IPS-18a (cell line): ENCODE measurements at regions not wholly inside any gene's neighbourhood (a gene's known extent, or its start where the extent isn't known, plus 50 kb on each side); places are given as distances from the start of the nearest gene placed in this dataset.

Experiments used
- H3K27ac ChIP-seq: one replicate; pipeline ENCODE4 v1.5.1; 2013; ENCODE audit warnings: low read length
- H3K27me3 ChIP-seq: one replicate; pipeline ENCODE4 v1.6.1; 2013; ENCODE audit warnings: mild to moderate bottlenecking, low read length; ENCODE audit not compliant: control insufficient read depth, insufficient read depth
- H3K36me3 ChIP-seq: one replicate; pipeline ENCODE4 v1.6.1; 2013; ENCODE audit warnings: low read depth, low read length; ENCODE audit not compliant: control insufficient read depth
- H3K4me1 ChIP-seq: one replicate; pipeline ENCODE4 v1.6.1; 2013; ENCODE audit warnings: low read depth, low read length; ENCODE audit not compliant: control insufficient read depth
- H3K4me3 ChIP-seq: one replicate; pipeline ENCODE4 v1.5.1; 2013; ENCODE audit warnings: low read length
- H3K9ac ChIP-seq: one replicate; pipeline ENCODE4 v1.6.1; 2013; ENCODE audit warnings: mild to moderate bottlenecking, low read length, moderate library complexity
- H3K9me3 ChIP-seq: one replicate; pipeline ENCODE4 v1.6.1; 2013; ENCODE audit warnings: low read depth, low read length; ENCODE audit not compliant: control insufficient read depth

DNA sequence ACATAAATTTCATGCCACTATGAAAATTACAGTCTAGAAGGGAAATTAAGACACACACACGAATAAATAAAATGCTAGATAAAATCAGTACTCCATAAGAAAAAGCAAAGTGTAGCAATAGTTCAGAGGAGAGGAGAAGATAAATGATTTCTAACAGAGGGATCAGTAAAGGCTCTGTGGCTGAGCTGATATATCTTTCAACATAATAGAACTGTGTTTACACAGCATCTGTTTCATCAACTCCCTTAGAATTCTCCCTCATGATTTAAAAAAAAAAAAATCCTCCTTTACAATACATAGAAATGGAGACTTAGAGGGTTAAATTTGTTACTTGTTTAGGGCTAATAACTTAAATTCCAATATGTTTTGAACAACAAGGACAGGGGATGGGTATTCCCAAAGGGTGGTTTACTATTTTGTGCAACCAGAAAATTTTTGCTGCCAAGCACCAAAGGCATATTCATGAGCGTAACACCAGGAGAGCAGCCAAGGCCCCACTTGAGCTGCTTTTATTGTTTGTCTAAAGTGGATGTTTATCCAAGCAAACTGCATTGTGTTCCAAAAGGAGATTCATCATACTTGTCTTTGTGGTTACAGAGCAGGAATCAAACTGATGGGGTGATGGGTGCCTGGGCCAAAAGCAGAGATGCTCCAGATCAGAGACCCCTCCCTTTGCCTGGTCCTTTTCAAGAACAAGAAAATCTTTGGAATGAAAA is 162.7 kb downstream of the BMP4 start:
- no peak overlapping the region for H3K4me3 ChIP-seq
- H3K36me3 ChIP-seq: no peaks in the 10 kb centered on the region
- no peaks in the 10 kb centered on the region for H3K4me1 ChIP-seq
- H3K9ac ChIP-seq: no peak overlapping the region
- H3K27me3 ChIP-seq: no peaks in the 10 kb centered on the region
- H3K27ac ChIP-seq: no peak overlapping the region
- no peaks in the 10 kb centered on the region for H3K9me3 ChIP-seq

DNA sequence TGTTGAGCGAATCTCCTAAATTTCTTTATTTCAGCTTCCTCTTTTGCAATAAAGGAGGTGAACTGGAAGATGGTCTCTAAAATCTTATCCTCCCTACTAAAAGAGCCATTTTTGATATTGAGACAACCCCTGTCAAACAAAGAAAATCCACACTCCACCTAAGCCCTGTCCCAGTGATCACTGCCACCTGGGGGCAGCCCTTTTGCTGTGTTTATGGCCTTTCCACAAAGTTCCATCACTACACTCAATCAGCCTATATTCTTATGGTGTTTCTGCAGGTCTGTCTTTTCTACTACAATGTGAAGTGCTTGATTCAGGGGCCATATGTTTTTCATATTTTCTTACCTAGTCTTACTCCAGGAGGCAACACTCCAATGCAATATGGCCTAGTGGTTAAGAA is 163.7 kb downstream of the BMP4 start:
- no peak overlapping the region for H3K4me3 ChIP-seq
- H3K27me3 ChIP-seq: no peaks in the 10 kb centered on the region
- H3K9ac ChIP-seq: no peak overlapping the region
- no peaks in the 10 kb centered on the region for H3K9me3 ChIP-seq
- no peaks in the 10 kb centered on the region for H3K36me3 ChIP-seq
- no peak overlapping the region for H3K27ac ChIP-seq
- H3K4me1 ChIP-seq: no peaks in the 10 kb centered on the region

DNA sequence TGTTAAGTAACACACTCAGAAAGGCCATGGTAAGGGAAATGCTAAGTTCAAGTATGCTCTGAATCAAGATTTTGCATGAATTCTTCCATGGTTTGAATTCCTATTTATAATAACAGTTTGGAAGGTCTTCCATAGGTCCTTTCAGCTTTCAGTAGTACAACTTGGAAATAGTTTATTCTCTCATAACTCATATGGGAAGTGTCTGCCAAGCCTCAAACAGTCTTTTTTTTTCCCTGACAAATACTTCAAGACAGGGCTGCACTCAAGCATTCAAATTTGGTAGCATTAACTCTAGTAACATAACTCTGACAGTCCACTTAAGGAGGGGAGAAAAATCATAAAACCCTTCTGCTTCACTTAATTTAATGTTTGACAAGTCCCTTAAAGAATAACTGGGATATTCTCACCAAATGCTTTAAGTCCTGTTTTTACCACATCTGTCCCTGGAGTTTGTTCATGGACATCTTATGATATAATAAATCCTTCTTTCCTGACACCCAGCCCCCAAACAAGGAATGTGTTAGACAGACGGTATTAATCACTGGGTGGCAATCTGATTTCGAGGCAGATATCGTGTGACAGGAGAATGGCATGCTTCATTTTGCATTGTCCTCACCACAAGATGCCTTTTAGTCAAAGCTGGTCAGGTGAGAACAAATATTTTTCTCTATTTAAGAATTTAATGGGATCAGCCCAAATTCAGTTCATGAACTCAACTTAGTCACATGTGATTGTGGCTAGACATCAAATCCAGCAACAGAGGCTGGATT is 165.7 kb downstream of the BMP4 start:
- Histone ChIP-seq H3K27me3 (no peaks in the 10 kb centered on the region), H3K9me3 (no peaks in the 10 kb centered on the region), H3K9ac (no peak overlapping the region), H3K36me3 (no peaks in the 10 kb centered on the region), H3K4me1 (no peaks in the 10 kb centered on the region), H3K4me3 (no peak overlapping the region), H3K27ac (no peak overlapping the region)

DNA sequence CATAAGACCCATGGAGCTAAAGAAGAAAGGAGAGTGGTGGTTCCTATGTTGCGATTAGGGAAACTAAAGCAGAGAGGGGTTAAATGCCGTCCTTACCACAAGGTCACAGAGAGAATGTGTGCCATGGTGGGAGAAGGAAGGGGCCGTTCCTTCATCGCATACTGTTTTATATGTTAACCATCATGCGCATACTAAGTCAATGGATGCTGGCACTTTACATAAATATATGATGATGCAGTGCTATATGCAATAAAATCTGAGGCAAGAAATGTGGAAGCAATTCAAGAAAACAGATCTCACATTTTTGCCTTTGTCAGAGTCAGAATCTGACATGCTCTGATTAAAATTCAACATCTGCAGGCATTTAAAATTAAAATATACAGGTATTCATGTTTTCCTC is 168.1 kb downstream of the BMP4 start:
- Histone ChIP-seq H3K36me3 (no peaks in the 10 kb centered on the region), H3K9me3 (no peaks in the 10 kb centered on the region), H3K9ac (no peak overlapping the region), H3K4me1 (no peaks in the 10 kb centered on the region), H3K4me3 (no peak overlapping the region), H3K27me3 (no peaks in the 10 kb centered on the region), H3K27ac (no peak overlapping the region)

DNA sequence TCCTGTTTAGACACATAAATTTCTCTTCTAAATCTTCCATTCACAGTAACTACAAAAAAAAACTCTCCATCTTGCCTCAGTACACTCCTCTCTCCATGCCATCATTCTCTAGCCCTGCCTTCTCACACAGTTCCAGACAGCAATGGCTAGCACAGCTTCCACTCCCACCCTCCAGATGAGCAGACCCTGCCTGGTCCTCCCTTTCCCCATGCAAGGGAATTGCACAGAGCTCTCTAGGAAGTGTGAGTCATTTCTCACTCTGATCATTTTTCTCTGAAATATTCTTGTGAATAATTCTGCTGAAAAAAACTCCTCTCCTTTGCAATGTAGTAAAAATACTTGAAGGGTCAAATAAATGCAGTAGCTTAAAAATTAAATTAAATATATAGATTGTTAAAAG is 170.6 kb downstream of the BMP4 start:
- no peak overlapping the region for H3K27ac ChIP-seq
- H3K9ac ChIP-seq: no peak overlapping the region
- no peaks in the 10 kb centered on the region for H3K9me3 ChIP-seq
- H3K27me3 ChIP-seq: no peaks in the 10 kb centered on the region
- no peaks in the 10 kb centered on the region for H3K4me1 ChIP-seq
- no peaks in the 10 kb centered on the region for H3K36me3 ChIP-seq
- H3K4me3 ChIP-seq: no peak overlapping the region

DNA sequence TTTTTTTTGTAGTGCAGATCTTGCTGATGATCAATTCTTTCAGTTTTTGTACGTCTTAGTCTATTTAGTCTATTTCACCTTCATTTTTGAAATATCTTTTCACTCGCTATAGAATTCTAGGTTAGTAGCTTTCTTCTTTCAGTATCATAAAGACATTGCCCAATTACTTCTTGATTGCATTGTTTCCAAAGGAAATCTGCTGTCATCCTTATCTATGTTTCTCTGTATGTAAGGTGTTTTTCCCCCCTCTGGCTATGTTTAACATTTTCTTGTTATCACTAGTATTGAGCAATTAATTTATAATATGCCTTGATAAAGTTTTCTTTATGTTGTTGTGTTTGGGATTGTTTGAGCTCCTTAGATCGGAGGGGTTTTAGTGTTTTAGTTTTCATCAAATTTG is 171.9 kb downstream of the BMP4 start:
- Histone ChIP-seq H3K9me3 (no peaks in the 10 kb centered on the region), H3K9ac (no peak overlapping the region), H3K4me3 (no peak overlapping the region), H3K27me3 (no peaks in the 10 kb centered on the region), H3K36me3 (no peaks in the 10 kb centered on the region), H3K4me1 (no peaks in the 10 kb centered on the region), H3K27ac (no peak overlapping the region)

DNA sequence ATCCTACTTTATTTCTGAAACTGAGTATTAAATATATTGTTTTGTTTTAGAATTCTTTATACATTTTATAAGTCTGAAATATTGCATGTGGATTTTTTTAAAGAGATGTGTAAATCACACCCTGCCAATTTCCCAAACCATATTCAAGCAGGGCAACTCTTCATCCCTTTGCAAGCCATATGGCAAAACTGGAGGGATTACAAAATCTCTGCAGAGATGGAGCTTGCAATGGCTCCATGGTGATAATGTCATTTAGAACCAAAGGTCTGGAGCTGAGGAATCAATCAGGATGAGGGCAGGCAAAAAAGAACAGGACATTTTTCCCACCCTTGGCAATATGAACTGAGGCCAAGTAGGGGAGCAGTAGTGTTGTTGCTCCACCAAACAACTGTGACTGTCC is 173.4 kb downstream of the BMP4 start:
- Histone ChIP-seq H3K9ac (no peak overlapping the region), H3K4me3 (no peak overlapping the region), H3K27me3 (no peaks in the 10 kb centered on the region), H3K4me1 (no peaks in the 10 kb centered on the region), H3K9me3 (no peaks in the 10 kb centered on the region), H3K27ac (no peak overlapping the region), H3K36me3 (no peaks in the 10 kb centered on the region)

DNA sequence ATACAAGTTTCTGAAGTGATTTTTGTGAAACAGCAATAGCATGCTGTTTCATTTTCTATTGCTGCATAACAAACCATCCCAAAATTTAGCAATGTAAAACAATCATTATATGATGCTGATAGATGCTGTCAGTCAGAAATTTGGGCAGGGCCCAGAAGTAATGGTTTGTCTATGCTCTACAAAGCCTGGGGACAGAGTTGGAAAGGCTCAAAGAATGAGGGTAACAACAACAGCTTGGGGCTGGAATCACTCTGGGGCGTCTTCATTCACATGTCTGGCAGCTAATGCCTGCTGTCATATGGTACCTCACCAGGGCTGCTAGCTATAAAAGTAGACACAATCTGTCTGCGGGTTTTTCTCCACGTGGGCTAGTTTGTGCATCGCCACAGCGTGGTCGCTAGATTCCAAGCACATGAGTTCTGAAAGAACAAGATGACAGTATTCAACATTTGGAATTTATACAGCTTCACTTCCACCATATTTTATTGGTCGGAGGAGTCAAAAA is 176.5 kb downstream of the BMP4 start:
- H3K9ac ChIP-seq: no peak overlapping the region
- H3K4me1 ChIP-seq: no peaks in the 10 kb centered on the region
- no peak overlapping the region for H3K27ac ChIP-seq
- no peak overlapping the region for H3K4me3 ChIP-seq
- no peaks in the 10 kb centered on the region for H3K27me3 ChIP-seq
- no peaks in the 10 kb centered on the region for H3K9me3 ChIP-seq
- H3K36me3 ChIP-seq: no peaks in the 10 kb centered on the region

DNA sequence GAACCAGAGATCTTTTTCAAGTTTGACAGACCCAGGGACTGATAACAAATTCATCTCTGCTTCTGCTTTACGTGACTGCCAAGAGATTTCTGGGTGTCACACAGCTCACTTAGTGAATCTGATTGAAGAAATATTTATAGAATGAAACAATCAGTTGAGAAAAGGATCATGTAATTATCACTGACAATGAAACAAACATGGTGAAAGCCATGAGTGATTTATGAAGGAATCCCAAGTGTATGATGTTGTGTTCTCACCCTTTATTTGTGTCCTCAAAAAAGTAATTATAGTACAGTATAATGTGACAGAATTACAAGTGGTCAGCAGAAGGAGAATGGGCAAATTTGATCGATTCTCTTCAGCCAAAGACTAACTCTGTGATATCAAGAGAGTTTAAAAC is 177.3 kb downstream of the BMP4 start:
- Histone ChIP-seq H3K4me3 (no peak overlapping the region), H3K4me1 (no peaks in the 10 kb centered on the region), H3K9me3 (no peaks in the 10 kb centered on the region), H3K9ac (no peak overlapping the region), H3K36me3 (no peaks in the 10 kb centered on the region), H3K27me3 (no peaks in the 10 kb centered on the region), H3K27ac (no peak overlapping the region)

DNA sequence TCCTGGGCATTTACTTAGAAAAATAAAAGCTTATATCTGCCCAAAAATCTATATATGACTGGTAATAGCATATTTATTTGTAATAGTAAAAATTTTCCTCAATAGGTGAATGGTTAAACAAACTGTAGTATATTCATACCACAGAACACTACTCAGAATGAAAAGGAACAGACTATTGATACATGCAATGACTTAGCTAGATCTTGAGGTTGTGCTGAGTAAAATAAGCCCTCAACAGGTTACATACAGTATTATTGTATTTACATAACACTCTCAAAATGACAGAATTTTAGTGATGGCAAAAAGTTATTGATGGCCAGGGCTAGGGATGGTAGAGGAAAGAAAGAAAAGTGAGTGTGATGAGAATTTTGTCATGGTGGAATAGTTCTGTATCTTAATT is 178.4 kb downstream of the BMP4 start:
- Histone ChIP-seq H3K27me3 (no peaks in the 10 kb centered on the region), H3K36me3 (no peaks in the 10 kb centered on the region), H3K4me1 (no peaks in the 10 kb centered on the region), H3K4me3 (no peak overlapping the region), H3K27ac (no peak overlapping the region), H3K9ac (no peak overlapping the region), H3K9me3 (no peaks in the 10 kb centered on the region)

DNA sequence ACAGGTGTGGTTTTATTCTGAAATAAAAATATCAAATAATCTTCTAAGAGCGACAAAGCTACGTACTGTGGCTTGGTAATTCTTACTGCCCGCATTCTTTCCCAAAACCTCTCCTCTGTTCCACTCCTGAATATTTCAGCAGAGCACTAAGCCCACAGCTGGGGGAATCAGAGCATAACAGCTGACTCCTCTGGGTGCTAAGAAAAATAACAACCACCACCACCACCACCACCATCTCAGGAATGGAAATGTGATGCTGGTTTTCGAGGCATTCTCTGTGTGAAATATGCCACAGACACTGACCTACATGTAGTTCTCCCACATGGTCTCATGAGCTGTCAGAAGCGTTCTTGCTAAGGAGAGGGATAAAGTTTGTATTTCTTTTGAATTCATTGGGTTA is 183.7 kb downstream of the BMP4 start:
- H3K9ac ChIP-seq: no peak overlapping the region
- H3K4me3 ChIP-seq: no peak overlapping the region
- no peak overlapping the region for H3K27ac ChIP-seq
- no peaks in the 10 kb centered on the region for H3K4me1 ChIP-seq
- no peaks in the 10 kb centered on the region for H3K9me3 ChIP-seq
- no peaks in the 10 kb centered on the region for H3K36me3 ChIP-seq
- no peaks in the 10 kb centered on the region for H3K27me3 ChIP-seq

DNA sequence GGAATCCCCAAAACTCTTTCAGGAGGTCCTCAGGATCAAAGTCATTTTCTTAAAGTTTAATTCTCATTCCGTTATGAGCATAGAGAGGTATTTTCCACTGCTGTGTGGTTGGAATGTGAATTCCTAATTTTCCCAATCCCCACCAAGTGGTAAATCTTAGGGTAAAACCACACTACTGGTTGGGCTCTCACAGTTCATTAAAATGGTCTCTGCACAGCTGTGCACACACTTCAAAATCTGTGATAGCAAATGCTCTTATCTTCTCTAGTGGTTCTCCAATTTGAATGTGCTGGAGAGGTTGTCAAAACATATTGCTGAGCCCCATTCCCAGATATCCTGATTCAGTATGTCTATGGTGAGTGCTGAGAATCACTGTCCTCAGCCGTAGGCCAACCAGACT is 189.1 kb downstream of the BMP4 start:
- Histone ChIP-seq H3K27me3 (no peaks in the 10 kb centered on the region), H3K4me3 (no peak overlapping the region), H3K27ac (no peak overlapping the region), H3K9ac (no peak overlapping the region), H3K4me1 (no peaks in the 10 kb centered on the region), H3K9me3 (no peaks in the 10 kb centered on the region), H3K36me3 (no peaks in the 10 kb centered on the region)
